GM21515 (cell line): ENCODE measurements at regions not wholly inside any gene's neighbourhood (a gene's known extent, or its start where the extent isn't known, plus 50 kb on each side); places are given as distances from the start of the nearest gene placed in this dataset.

ENCODE experiments used
- ATAC-seq: cut with Tn5 transposase; IDR thresholded peaks from one replicate; pipeline ENCODE4 v1.9.1; 2021; ENCODE audit not compliant: unreplicated experiment

DNA sequence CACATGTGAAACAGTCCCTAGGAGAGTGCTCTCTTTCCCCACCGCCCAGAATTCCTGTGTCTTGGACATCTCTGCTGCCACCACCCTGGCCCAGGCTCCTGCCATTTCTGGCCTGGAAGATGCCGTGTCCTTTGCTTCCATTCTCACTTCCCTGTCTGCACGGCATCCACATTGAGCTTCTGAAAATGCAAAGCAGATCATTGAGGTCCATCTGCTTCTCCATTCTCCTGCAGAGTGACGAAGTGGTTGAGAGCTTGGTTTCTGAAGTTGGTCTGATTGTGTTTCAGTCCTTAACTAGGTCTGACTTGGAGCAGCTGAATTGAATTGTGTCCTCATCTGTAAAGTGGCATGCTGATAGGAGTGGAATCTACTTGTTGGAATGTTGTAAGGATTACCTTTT lies 98.7 kb upstream of the MGAT5 start:
- ATAC-seq, result peak; percentile 78

DNA sequence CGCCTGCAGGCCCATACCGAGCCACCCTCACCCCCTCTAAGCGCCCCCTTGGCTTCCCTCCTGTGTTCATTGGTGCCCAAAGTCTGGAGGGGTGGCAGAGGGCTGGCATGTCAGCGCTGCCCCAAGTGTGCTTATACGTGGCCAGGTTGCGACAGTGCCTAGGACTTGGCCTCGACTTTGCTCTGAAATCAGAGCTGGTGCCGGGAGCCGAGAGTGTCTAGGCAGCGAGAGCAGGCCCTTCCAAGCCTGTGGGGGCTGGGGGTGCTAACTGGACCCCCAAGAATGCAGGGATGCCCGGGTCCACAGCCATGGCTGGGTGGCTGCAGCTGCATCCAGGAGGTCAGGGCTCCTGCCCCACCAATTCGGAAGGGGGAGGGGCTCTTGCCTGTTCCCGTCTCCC lies 95.6 kb upstream of the MGAT5 start:
- no peak for ATAC-seq

- ATAC-seq, result no peak
Measured at GRCh38 chr2:134161170-134161547, 92.7 kb upstream of the MGAT5 start.

GRCh38 chr2:134163336-134163735 lies 90.5 kb upstream of the MGAT5 start:
- ATAC-seq, result no peak

DNA sequence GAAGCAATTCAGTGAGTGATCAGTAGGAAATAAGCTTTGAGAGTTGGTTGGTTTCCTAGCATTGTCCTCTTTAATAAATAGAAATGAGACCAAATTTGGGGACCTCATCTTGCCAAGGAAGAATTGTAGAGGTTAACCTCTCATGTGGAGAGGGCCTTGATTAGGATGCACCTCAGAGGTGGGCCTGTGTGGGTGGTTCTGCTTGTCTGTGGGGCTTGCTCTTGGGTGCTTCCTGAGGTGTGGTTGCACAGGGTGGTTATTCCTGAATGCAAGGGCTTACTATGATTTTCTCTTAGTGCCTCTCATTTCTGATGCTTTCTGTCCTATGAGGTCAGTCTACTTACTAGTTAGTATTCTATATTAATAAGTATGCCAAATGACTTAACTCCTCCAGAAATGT lies 89.6 kb upstream of the MGAT5 start:
- ATAC-seq, result no peak

DNA sequence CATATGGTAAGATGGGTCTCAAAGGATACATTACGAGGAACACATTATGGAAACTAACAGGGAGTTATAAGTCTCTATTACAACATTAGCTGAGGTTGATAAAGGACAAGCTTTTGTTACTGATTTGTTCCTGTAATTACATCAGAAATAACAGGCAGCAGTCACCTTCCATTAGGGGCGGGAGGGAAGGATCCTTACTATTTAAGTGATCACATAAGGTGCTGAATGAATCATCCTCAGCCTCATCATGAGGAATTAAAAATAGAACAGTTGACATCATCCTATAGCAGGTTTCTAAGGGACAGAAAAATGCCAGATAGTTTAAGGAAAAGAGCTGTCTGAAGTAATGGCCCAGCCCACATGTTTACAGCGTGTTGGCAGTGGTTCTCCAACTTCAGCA lies 86.9 kb upstream of the MGAT5 start:
- no peak for ATAC-seq

DNA sequence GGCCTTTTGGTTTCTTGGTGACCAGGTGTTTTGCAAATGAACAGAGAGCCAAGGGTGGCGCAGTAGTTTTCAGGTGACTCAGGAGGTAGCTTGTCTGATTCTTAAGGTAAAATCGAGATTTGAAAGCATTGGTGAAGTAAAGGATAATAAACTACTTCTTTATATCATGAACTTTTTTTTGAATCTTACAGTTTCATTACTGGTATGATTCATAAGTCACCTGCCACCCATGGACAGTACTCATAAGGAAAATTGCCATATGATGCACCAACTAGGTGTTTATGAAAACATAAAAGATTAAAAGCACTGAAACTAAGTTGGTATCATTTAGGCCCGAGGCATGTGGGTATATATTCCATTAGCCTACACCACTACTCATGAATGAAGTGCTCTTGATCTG lies 84.1 kb upstream of the MGAT5 start:
- no peak for ATAC-seq

DNA sequence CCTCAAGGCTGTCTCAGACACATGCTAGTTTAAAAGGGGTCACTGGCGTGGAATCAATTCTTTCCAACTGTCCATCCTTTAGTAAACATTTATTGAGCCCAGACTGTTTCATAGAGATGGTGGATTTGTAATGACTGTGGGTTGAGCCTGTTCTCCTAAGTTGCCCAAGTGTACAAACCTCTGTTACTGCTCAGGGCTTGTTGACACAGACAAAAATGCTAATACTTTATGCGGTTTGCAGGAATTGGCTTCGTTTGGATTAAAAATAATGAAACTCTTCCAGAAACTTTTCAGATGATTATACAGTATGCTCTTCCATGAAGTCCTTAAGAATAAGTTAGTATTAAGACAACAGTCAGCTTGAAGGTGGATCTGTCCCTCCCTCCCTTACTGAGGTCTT lies 83.6 kb upstream of the MGAT5 start:
- no peak for ATAC-seq

DNA sequence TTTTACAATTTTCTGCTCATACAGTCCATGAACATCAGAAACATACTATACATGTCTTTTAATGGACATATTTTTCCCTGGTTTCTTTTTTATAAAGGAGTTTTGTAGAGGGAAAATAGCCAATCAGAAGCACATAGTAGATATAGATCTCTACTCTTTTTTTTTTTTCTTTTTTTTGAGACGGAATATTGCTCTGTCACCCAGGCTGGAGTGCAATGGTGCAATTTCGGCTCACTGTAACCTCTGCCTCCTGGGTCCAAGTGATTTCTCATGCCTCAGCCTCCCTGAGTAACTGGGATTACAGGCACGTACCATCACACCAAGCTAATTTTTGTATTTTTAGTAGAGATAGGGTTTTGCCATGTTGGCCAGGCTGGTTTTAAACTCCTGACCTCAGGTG lies 83.2 kb upstream of the MGAT5 start:
- ATAC-seq, result no peak

GRCh38 chr2:134173338-134174016 lies 80.4 kb upstream of the MGAT5 start:
- ATAC-seq, result no peak

GRCh38 chr2:134174711-134175110 lies 79.2 kb upstream of the MGAT5 start:
- no peak for ATAC-seq

DNA sequence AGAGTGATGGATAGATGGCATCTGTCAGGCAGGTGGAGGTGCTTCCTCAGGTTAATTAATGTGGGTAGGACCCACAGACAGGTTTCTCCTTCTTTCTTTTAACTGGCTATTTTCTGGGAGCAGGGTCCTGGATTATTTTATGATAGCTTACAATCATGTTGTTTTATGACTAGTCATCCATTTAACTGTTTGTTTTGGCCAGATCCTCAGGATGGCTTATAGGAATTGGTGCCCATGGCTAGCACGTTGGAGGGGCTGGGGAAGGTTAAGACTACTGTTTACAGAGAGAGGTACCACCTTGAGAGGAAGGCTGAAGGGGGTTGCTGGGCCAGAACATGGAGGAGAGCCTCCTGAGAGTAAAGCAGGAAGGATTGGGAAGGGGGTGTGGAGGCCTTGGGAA lies 78.0 kb upstream of the MGAT5 start:
- no peak for ATAC-seq

- no peak for ATAC-seq
Measured at GRCh38 chr2:134177351-134177931, 76.4 kb upstream of the MGAT5 start.

- ATAC-seq, result no peak
Measured at GRCh38 chr2:134178138-134178877, 75.6 kb upstream of the MGAT5 start.

- ATAC-seq, result peak; percentile 50
Measured at GRCh38 chr2:134181219-134181618, 72.7 kb upstream of the MGAT5 start.

GRCh38 chr2:134183679-134184078 lies 70.2 kb upstream of the MGAT5 start:
- no peak for ATAC-seq

- ATAC-seq, result no peak
Measured at GRCh38 chr2:134185639-134186038, 68.2 kb upstream of the MGAT5 start.

DNA sequence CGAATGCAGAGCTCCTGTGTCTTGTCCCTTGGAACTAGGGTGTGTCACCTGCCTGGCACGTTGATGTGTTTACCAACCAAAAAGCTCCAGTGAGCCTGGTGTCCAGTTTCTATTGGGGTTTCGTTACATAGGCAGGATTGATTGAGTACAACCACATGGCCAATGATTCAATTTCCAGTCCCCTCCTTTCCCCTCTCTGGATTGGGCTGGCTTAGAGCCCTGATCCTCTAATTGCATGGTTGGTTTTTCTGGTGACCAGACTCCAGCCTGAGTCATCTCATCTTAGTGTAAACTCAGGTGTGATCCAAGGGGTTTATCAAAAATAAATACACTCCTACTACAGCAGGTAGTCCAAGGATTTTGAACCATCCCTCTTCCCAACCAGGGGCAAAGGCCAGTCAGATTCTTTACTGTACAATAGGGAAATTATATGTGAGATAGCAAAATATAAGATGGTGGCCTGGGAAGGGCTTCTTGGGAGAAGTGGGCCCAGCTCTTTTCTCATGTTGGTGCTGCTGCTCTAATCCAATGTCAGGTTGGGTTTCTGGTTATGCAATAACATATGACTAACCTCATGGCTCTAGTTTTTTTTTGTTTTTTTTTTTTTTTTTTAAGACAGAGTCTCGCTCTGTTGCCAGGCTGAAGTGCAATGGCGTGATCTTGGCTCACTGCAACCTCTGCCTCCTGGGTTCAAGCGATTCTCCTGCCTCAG lies 64.7 kb upstream of the MGAT5 start:
- ATAC-seq, result no peak

DNA sequence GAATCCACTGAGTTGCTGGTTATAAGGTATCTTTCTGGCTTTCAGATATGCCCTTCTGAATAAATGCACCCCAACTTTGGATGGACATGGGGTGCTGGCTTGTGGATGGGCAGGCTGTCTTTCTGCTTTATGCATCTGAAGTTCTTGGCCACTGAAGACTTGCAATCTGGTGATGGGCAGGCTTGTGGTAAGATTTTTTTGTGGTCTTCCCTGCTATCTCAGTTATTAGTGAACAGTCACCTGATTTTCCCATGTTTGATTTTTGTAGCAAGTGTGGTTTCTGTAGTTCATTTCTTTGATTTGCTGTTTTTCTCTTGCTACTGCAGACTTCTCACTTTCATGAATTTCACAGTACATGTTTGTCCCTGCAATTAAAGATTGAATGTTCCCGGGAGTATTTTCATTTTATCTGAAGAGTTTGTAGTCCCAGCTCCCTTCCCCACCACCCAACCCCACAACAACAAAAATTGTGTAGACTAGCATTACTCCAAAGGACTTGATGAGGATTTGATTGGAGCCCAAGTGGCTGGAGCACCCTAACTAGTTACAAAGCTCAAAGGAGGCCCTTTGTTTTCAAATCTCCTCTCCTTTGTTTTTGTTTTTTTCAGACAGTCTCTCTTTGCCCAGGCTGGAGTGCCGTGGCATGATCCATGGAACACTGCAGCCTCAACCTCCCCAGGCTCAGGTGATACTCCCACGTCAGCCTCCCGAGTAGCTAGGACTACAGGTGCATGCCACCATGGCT lies 63.6 kb upstream of the MGAT5 start:
- ATAC-seq, result no peak

GRCh38 chr2:134190807-134191203 lies 63.1 kb upstream of the MGAT5 start:
- no peak for ATAC-seq

DNA sequence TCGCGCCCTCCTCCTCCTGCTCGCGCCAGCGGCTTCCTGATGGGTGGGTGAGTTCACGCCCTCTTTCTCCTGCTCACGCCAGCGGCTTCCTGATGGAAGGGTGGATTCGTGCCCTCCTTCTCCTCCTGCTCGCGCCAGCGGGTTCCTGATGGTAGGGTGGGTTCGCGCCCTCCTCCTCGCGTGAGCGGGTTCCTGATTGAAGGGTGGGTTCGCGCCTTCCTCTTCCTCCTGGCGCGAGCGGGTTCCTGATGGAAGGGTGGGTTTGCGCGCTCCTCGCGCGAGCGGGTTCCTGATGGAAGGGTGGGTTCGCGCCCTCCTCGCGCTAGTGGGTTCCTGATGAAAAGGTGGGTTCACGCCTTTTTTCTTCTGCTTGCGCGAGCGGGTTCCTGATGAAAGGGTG lies 62.0 kb upstream of the MGAT5 start:
- no peak for ATAC-seq
